ENCODE measurements at regions not wholly inside any gene's neighbourhood (a gene's known extent, or its start where the extent isn't known, plus 50 kb on each side); places are given as distances from the start of the nearest gene placed in this dataset.

- no peak for TF ChIP-seq CTCF (conservative IDR thresholded peaks at IDR 0.05; ENCODE audit: low read depth, low read length)
- H3K4me3 ChIP-seq (ENCODE audit: low read depth, low read length): no peak overlapping the region
- DNase-seq (ENCODE audit: low read depth): no peak
These were observed 132.9 kb upstream of the ANKFN1 start for GRCh38 chr17:56020369-56020768.

- H3K4me3 ChIP-seq (ENCODE audit: low read depth, low read length): no peak overlapping the region
- TF ChIP-seq CTCF (conservative IDR thresholded peaks at IDR 0.05; ENCODE audit: low read depth, low read length): no peak
- no peak for DNase-seq (ENCODE audit: low read depth)
These were observed 131.5 kb upstream of the ANKFN1 start for GRCh38 chr17:56021681-56022190.

GRCh38 chr17:56023851-56024250, 129.4 kb upstream of the ANKFN1 start:
- DNase-seq (ENCODE audit: low read depth): no peak
- no peak overlapping the region for H3K4me3 ChIP-seq (ENCODE audit: low read depth, low read length)
- no peak for TF ChIP-seq CTCF (conservative IDR thresholded peaks at IDR 0.05; ENCODE audit: low read depth, low read length)

GRCh38 chr17:56026915-56027314, 126.4 kb upstream of the ANKFN1 start:
- no peak for TF ChIP-seq CTCF (conservative IDR thresholded peaks at IDR 0.05; ENCODE audit: low read depth, low read length)
- no peak for DNase-seq (ENCODE audit: low read depth)
- no peak overlapping the region for H3K4me3 ChIP-seq (ENCODE audit: low read depth, low read length)

- DNase-seq (ENCODE audit: low read depth): no peak
These were observed 124.4 kb upstream of the ANKFN1 start for GRCh38 chr17:56028837-56029236.

GRCh38 chr17:56030009-56030624, 123.2 kb upstream of the ANKFN1 start:
- no peak for DNase-seq (ENCODE audit: low read depth)
- no peak for TF ChIP-seq CTCF (conservative IDR thresholded peaks at IDR 0.05; ENCODE audit: low read depth, low read length)
- no peak overlapping the region for H3K4me3 ChIP-seq (ENCODE audit: low read depth, low read length)

More at GRCh38 chr17:56028837-56029236, 124.4 kb upstream of the ANKFN1 start:
- no peak for TF ChIP-seq CTCF (conservative IDR thresholded peaks at IDR 0.05; ENCODE audit: low read depth, low read length)
- no peak overlapping the region for H3K4me3 ChIP-seq (ENCODE audit: low read depth, low read length)

GRCh38 chr17:56031636-56032035, 121.6 kb upstream of the ANKFN1 start:
- no peak overlapping the region for H3K4me3 ChIP-seq (ENCODE audit: low read depth, low read length)
- no peak for DNase-seq (ENCODE audit: low read depth)
- no peak for TF ChIP-seq CTCF (conservative IDR thresholded peaks at IDR 0.05; ENCODE audit: low read depth, low read length)

Measured in epithelial cell of proximal tubule (primary cell).